Peyer's patch (tissue), 4 donors: ENCODE measurements at regions not wholly inside any gene's neighbourhood (a gene's known extent, or its start where the extent isn't known, plus 50 kb on each side); places are given as distances from the start of the nearest gene placed in this dataset.

Experiments used
- POLR2A ChIP-seq, 2 donors: fragments of 450-650 bp; IDR thresholded peaks; one replicate each; pipeline ENCODE4 v1.5.1; 2017; ENCODE audit warnings: antibody characterized with exemption in 2 of 2, mild to moderate bottlenecking in 2 of 2, moderate library complexity in 2 of 2
- TF ChIP-seq, protein P1 (sequence below), 6 experiments: fragments of 450-650 bp in 4 of 6; fragments of 200-600 bp in 2 of 6; sonication (generic) in 1 of 6; IDR thresholded peaks; one replicate each; pipeline ENCODE4 v1.5.1; 2017 to 2019; ENCODE audit warnings: antibody characterized with exemption in 6 of 6, mild to moderate bottlenecking in 3 of 6, moderate library complexity in 1 of 6

DNA sequence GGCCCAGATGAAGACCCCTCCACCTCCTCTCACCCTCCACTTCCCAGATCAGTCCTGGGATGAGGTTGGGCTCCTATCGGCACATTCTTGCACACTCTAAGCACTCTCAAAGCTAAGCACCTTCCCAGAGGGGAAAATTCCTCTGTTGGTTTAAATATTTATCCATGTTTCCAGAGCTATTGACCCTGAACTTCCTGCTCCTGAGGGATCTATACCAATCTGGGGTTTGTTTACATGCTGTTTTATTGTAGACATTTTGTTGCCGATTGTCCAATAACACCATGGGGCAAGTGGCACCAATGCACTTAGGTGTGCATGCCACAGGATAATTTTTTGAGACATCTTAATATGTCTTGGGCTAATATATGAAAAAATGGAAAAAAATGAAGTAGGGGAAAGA lies 476.2 kb downstream of the SLC4A3 start:
- no peak for TF ChIP-seq POLR2A (IDR thresholded peaks at IDR 0.05)
- TF ChIP-seq, protein P1, sequence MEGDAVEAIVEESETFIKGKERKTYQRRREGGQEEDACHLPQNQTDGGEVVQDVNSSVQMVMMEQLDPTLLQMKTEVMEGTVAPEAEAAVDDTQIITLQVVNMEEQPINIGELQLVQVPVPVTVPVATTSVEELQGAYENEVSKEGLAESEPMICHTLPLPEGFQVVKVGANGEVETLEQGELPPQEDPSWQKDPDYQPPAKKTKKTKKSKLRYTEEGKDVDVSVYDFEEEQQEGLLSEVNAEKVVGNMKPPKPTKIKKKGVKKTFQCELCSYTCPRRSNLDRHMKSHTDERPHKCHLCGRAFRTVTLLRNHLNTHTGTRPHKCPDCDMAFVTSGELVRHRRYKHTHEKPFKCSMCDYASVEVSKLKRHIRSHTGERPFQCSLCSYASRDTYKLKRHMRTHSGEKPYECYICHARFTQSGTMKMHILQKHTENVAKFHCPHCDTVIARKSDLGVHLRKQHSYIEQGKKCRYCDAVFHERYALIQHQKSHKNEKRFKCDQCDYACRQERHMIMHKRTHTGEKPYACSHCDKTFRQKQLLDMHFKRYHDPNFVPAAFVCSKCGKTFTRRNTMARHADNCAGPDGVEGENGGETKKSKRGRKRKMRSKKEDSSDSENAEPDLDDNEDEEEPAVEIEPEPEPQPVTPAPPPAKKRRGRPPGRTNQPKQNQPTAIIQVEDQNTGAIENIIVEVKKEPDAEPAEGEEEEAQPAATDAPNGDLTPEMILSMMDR (IDR thresholded peaks at IDR 0.05): no peak
